Adrenal gland (tissue), 5 donors: ENCODE measurements at regions not wholly inside any gene's neighbourhood (a gene's known extent, or its start where the extent isn't known, plus 50 kb on each side); places are given as distances from the start of the nearest gene placed in this dataset.

Source experiments
- POLR2A ChIP-seq, 2 donors: fragments of 450-650 bp; IDR thresholded peaks; one replicate each; pipeline ENCODE4 v1.6.1; 2017; ENCODE audit warnings: antibody characterized with exemption in 2 of 2, mild to moderate bottlenecking in 2 of 2, moderate library complexity in 1 of 2
- TF ChIP-seq, protein P1 (sequence below), 6 experiments: fragments of 450-650 bp in 4 of 6; fragments of 200-600 bp in 2 of 6; sonication (generic) in 1 of 6; IDR thresholded peaks; 1 replicate in 5 of 6; 2 replicates in 1 of 6; pipeline versions ENCODE4 v1.5.1 to v1.8.0; 2016 to 2021; ENCODE audit warnings: antibody characterized with exemption in 6 of 6, mild to moderate bottlenecking in 2 of 6, moderate library complexity in 1 of 6
- donor health status: DM: no; HTN: no; CAD: no.

- TF ChIP-seq, protein P1, sequence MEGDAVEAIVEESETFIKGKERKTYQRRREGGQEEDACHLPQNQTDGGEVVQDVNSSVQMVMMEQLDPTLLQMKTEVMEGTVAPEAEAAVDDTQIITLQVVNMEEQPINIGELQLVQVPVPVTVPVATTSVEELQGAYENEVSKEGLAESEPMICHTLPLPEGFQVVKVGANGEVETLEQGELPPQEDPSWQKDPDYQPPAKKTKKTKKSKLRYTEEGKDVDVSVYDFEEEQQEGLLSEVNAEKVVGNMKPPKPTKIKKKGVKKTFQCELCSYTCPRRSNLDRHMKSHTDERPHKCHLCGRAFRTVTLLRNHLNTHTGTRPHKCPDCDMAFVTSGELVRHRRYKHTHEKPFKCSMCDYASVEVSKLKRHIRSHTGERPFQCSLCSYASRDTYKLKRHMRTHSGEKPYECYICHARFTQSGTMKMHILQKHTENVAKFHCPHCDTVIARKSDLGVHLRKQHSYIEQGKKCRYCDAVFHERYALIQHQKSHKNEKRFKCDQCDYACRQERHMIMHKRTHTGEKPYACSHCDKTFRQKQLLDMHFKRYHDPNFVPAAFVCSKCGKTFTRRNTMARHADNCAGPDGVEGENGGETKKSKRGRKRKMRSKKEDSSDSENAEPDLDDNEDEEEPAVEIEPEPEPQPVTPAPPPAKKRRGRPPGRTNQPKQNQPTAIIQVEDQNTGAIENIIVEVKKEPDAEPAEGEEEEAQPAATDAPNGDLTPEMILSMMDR (IDR thresholded peaks at IDR 0.05), result no peak
- TF ChIP-seq POLR2A (IDR thresholded peaks at IDR 0.05), result no peak
Observed at GRCh38 chr21:16585896-16586295, 856.1 kb downstream of the USP25 start.
